GM19025 (cell line): ENCODE measurements at regions not wholly inside any gene's neighbourhood (a gene's known extent, or its start where the extent isn't known, plus 50 kb on each side); places are given as distances from the start of the nearest gene placed in this dataset.

ENCODE experiments used
- ATAC-seq: cut with Tn5 transposase; IDR thresholded peaks from one replicate; pipeline ENCODE4 v1.9.1; 2021; ENCODE audit warnings: mild to moderate bottlenecking, low read depth, moderate library complexity; ENCODE audit not compliant: unreplicated experiment

GRCh38 chr2:43171789-43172188, 54.6 kb downstream of the ZFP36L2 start:
- no peak for ATAC-seq

DNA sequence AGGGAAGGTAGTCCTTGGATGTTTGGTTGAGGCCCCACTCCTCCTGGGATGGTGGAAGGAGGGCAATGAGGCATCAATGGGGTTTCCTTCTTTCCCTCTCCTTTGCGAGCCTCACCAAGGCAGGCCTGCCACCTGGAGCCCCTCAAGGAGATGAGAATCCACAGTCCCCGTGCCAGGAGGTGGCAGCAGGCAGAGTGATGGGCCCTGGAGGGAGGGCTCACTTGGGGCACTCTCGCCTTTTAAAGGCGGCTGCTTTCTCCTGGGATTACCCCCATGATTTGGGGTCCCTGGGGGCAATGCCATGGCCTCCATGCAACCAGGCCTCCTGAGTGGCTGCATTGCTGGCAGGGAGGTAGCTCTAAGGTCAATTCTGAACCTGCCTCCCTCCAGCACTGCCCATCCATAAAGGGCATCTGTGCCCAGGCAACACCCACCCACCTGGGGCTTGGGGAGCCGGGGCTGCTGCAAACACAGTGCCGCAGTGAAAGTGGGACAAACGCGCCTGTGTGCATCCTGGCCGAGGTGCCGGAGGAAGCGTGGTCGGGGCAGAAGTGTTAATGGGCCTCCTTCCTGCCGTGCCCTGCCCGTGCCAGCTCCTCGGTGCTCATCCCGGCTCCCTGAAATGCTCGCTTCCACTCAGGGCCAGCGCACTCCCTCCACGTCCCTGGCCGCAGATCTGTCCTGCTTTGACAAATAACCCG, 55.9 kb downstream of the ZFP36L2 start:
- no peak for ATAC-seq

- ATAC-seq, result no peak
Observed at GRCh38 chr2:43169987-43170386, 56.4 kb downstream of the ZFP36L2 start.

GRCh38 chr2:43169099-43169945, 57.1 kb downstream of the ZFP36L2 start:
- ATAC-seq, result no peak

DNA sequence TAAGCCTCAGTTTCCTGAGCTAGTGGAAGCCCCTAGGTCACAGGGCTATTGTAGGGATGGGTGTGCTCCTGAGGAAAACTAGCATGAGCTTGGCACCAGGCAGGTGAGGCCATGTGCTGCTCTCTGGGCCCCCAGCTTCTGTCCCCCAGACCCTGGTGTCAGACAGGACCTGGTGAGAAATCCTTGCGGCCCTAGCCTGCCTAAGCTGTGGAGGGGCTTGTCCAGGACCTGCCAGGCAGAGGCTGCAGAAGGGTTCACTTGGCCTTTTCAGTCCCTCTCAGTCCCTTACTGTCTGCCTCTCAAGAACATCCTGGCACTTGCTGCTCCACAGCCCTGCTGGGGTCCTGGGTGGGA, 58.4 kb downstream of the ZFP36L2 start:
- ATAC-seq, result no peak

GRCh38 chr2:43165378-43166069, 60.9 kb downstream of the ZFP36L2 start:
- ATAC-seq, result no peak

- no peak for ATAC-seq
Observed at GRCh38 chr2:43164686-43165085, 61.7 kb downstream of the ZFP36L2 start.

- no peak for ATAC-seq
Observed at GRCh38 chr2:43163584-43164270, 62.7 kb downstream of the ZFP36L2 start.

DNA sequence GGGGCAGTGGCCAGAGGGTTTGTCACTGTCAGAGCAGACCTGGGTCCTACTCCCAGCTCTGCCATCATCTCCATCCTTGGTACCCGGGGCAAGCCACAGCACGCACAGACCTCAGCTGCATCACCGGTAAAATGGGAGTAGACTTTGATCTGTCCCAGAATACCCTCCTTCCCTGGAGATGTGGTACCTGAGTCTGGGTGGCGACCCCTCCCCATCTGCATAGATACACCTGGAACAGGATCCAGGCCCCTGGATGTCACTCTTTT, 64.0 kb downstream of the ZFP36L2 start:
- no peak for ATAC-seq

GRCh38 chr2:43161650-43162510, 64.5 kb downstream of the ZFP36L2 start:
- ATAC-seq, result no peak

GRCh38 chr2:43160778-43161177, 65.6 kb downstream of the ZFP36L2 start:
- no peak for ATAC-seq

- ATAC-seq, result no peak
Observed at GRCh38 chr2:43159797-43160196, 66.6 kb downstream of the ZFP36L2 start.

DNA sequence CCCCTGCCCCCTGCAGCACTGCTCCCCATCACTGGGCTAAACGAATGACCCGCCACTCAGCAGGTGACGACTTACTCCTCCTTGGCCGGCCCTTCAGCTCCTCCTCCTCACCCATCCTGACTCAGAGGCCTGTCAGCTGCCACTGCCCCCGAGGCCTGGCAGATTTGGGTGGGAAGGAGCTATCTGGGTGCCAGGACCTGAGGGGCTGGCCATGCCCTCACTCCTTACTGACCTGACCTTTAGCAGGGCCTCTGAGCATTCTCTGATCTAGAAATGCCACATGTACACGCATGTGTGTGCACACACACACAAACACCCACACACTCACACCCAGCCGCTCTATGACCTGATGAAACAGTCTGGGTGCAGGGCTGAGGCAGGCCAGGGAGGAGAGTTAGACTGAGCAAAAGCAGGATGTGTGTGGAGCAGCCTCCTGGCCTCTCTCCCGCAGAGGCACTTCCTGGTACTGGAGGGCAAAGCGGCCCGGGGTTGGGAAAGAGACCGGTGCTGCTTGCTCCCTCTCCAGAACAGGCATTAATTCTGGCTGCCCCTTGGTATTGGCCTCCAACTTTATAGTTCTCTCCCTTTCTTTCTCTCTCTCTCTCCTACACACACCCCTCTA, 68.0 kb downstream of the ZFP36L2 start:
- ATAC-seq, result no peak

DNA sequence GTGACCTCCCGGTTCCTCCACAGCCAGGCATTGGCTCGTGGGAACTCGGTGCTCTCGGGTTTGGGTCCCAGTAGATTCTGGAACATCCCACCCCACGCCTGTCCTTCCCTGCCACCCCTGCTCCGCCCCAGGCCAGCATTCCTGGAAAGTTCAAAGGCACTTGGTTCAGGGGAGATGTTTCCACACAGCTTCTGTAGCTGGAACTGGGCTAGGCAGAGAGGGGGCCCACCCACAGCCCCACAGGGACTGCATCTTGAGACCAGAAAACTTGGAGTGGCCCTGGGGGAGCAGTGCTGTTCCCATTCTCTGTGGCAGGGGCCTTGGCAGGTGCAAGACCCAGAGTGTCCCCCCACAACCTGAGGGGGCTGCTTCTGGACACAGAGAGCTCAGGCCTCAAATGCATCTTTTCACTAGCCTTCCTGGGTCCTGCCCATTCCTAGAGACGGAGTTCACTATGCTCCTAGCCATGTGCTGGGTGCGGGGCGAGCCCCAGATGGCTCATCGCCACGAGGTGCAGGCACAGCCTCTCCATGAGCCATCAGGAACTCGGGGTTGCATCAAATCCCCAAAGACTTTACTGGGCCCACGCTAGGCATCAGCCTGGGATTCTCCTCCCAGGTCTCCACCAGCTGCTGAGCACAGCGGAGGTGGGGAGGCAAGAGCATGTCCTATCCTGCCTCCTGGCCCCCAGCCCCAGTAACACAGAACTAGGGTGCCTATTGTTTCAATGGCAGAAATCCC, 68.7 kb downstream of the ZFP36L2 start:
- no peak for ATAC-seq

DNA sequence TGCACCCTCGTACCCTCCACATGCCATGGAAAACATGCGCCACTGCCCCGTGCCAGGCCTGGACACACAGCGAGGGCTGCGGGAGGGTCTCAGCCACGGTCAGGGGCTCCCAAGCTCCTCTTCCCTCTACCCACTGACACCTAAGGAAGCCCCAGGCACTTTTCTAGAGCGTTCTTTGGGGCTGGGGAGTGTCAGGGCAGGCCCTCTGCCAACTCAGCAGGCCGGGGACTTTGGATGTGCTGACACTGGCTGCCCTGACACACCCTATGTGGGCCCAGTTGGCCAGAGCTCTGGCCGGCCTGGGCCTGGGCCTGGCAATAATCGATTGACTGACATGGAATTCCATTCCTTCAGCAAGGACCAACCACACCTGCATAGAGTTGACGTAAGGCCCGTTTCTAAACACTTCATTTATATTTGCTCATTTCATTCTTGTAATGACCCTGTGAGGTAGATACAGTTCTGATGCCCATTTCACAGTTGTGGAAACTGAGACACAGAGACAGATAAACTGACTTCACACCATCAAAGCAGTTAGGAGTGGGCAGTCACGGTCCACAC, 70.5 kb downstream of the ZFP36L2 start:
- no peak for ATAC-seq

DNA sequence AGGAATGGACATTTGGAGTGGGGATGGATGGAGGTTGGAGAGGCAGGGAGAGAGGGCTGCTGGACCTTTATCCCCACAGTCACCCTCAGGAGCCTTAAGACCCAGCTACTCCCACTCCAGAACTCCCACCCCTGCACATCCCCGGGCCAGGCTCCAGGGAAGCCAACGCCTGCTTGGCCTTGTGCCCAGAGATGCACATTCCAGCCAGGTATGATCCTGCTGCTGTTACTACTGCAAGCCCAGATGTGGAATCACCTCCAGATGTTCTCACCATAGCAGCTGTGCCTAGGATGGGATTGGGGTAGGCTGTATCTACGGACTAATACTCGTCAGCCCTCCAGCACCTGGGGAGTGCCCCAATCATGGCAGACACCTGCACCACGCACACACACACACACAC, 71.7 kb downstream of the ZFP36L2 start:
- ATAC-seq, result no peak

- ATAC-seq, result no peak
Observed at GRCh38 chr2:43152741-43153647, 73.4 kb downstream of the ZFP36L2 start.

DNA sequence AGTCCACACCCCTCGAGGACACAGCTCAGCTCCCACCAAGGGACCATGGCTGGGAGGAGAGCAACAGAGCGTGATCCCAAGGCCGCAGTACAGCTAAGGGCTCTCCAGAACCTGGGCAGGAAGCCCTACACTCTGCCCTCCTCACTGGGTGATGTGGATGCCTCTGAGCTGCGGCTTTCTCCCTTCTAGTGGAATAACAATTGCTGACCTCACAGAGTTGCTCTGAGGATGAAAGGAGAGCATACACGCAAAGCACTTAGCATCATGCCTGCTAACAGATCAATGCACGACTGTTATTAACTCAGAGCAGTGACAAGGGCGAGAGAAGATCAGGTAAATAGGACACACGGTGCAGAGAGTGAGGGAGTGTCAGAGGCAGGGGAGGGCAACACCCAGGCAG, 74.2 kb downstream of the ZFP36L2 start:
- ATAC-seq, result no peak
